T-helper 9 cell (primary cell): ENCODE measurements at regions not wholly inside any gene's neighbourhood (a gene's known extent, or its start where the extent isn't known, plus 50 kb on each side); places are given as distances from the start of the nearest gene placed in this dataset.

ENCODE experiments used
- DNase-seq: peaks from one replicate; pipeline ENCODE4 v3.0.0-alpha.2; 2020

- no peak for DNase-seq
These were observed 431.6 kb downstream of the PTPRU start for GRCh38 chr1:29667951-29668350.

DNA sequence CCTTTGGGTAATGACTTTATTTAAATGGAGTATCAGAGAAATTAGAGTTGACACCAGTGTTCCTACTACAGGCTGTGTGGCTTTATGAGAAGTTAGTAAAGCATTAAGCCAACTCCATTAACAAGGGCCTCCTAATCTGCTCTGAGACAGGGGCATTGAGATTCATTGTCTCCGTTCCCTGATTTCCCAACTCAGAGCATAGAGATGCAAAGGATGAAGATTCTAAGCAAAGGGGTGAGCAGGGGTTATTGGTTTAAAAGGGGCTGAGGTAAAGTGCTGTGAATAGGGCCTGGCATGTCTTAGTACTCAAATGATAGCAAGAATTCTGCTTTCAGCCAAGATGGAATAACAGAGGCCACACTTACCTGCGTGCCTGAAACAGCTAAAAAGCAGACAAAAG is 428.4 kb downstream of the PTPRU start:
- DNase-seq: no peak

- no peak for DNase-seq
These were observed 422.4 kb downstream of the PTPRU start for GRCh38 chr1:29658688-29659087.

DNA sequence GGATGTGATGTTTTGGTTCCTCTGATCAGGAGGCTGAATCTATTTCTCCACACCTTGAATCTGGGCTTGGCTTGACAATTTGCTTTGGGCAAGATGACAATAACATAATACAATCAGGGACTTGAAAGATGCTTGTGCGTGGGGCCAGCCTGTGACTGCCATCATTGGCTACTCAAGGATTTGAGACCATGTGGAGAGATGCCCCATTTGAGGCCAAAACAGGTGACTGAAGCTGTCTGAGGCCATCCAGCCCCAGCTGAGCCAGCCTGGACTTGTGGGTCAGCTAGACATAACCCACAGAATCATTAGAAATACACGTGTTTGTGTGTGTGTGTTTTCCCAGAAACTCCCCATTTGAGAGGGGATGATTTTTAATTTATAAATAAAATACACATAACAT is 421.5 kb downstream of the PTPRU start:
- no peak for DNase-seq

DNA sequence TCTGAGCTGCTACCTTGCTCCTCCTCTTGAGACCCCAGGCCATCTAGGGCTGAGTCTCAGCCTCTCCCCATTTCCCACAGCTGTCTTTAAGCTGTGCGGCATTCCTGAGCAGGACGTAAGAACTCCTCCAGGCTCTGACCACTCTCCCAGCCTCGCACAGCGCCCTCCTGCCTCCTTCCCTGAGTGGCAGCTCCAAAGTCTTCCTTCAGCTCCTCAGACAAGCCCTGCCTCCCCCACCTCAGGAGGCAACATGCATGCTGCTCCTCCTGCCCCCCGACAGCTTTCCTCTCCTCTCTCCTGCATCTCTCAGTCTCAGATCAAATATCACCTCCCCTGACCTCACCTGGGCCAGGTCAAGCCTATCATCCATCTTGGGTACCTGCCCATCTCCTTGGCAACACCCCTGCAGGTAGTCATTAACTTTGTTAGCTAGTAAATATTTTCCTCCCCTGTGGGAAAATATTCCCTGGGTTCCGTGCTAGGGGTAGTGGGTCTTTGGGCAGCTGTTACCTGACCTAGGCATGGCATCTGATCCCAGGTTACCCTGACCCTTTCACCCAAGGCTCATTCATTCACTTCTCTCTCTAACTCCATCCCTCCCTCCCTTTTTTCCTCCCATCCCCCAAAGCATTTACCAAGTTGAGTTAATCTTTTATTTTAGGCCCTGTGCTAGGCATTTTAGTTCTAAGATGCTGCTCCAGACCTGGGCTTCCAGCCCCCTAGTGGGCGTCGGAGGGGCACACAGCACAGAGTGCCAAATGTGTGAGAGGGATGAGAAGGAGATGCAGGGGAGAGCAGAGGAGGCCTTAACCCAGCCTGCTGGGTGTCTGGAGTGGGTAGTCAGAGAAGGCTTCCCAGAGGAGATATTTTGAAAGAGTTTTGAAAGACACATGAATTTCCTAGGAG is 419.9 kb downstream of the PTPRU start:
- DNase-seq: no peak

DNA sequence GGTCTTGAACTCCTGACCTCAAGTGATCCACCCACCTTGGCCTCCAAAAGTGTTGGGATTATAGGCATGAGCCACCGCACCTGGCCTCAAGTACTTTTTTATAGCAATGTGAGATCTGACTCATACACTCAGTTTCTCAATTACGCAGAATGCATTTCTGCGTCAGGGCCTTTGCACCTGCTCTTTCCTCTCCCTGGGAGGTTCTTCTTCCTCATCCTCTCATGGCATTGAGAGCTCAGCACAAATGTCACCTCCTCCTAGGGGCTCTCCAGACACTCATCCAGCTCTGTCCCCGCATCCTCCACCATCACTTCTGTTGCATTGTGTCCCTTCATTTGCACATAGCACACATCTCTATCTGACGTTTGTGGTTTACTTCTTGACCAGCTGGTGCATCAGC is 418.8 kb downstream of the PTPRU start:
- DNase-seq: no peak

DNA sequence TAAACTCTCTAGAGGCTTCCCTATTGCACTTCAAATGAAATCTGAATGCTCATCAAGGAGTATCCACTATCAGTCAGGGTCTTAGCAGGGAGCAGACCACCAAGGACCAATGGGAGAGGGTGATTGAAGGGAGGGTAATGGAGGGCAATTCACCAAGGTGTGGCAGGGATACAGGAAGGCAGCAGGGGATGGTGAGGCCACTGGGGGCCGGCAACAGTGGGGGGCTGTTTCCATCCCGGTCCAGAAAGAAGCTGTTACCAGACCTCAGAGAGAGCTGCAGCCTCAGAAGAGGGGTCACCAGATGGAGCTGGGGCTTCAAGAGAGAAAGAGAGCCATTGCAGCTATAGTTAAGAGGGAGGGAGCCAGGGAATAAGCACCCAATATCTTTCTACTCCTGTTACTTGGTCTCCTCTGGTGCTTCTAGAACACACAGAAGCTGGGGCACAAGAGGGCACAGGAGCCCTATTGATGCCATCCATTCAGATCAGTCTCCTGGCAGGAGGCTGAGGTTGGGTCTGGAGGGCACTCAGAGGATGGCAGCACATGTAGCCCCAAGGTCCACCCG is 417.6 kb downstream of the PTPRU start:
- DNase-seq: no peak

GRCh38 chr1:29653034-29653810 is 416.9 kb downstream of the PTPRU start:
- no peak for DNase-seq

GRCh38 chr1:29651684-29652665 is 415.7 kb downstream of the PTPRU start:
- DNase-seq: no peak

DNA sequence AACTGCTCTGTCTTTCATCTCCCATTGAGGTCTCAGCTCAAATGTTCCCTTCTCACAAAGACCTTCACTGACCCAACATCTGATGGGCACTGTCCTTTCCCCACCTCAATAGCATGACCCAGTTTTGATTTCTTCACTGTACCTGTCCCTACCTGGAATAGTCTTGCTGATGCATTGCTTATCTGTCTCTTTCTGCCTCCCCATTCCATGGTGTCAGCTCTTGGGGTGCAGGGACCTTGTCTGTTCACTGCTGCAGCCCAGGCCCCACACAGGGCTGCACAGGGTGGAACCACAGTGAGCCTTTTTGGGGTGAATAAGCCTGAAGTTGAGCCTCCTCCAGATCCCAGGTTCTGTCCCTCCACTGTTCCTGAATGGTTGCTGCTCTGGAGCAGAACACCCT is 414.9 kb downstream of the PTPRU start:
- DNase-seq: no peak

DNA sequence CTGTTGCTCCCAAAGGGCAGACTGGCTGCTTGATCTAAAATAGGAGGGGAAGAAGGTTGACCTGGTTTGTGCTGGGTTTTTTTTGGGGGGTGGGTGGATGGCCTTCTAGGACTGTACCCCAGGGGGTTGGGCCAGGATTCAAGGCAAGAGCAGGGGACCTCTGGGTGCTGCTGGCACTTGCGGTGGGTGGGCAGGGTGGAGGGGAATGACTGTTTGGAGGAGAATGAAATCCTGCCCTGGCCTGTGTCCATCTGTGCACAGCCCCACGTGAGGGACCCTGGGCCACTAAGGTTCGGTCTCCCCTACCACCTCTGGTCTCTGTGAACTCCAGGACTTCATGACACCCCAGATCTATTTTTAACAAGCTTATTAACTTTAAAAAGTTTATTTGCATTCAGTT is 414.2 kb downstream of the PTPRU start:
- no peak for DNase-seq

- no peak for DNase-seq
These were observed 413.7 kb downstream of the PTPRU start for GRCh38 chr1:29650041-29650400.

GRCh38 chr1:29649189-29650040 is 413.1 kb downstream of the PTPRU start:
- DNase-seq: no peak

DNA sequence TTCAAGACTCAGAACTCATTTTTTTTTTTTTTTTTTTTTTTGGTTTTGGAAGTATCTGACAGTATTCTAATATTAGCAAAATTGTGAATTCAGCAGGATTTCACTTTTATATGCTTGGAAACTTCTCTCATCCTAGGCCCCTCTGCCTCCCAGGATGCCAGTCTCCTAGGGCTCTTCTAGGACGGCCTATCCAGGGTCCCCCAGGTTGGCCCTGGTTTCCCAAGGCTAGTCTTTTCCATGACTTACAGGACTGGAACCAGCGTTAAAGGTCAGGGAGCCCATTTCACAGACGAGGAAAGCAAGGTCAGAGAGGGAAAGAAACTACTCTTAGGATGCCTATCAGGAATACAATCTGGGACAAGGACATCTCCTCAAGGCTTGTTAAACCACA is 412.5 kb downstream of the PTPRU start:
- DNase-seq: no peak

- DNase-seq: no peak
These were observed 411.7 kb downstream of the PTPRU start for GRCh38 chr1:29648026-29648425.

- no peak for DNase-seq
These were observed 411.3 kb downstream of the PTPRU start for GRCh38 chr1:29647581-29647980.

GRCh38 chr1:29646161-29646775 is 409.9 kb downstream of the PTPRU start:
- DNase-seq: no peak

- DNase-seq: no peak
These were observed 409.3 kb downstream of the PTPRU start for GRCh38 chr1:29645586-29645985.

- no peak for DNase-seq
These were observed 408.5 kb downstream of the PTPRU start for GRCh38 chr1:29644812-29645211.

DNA sequence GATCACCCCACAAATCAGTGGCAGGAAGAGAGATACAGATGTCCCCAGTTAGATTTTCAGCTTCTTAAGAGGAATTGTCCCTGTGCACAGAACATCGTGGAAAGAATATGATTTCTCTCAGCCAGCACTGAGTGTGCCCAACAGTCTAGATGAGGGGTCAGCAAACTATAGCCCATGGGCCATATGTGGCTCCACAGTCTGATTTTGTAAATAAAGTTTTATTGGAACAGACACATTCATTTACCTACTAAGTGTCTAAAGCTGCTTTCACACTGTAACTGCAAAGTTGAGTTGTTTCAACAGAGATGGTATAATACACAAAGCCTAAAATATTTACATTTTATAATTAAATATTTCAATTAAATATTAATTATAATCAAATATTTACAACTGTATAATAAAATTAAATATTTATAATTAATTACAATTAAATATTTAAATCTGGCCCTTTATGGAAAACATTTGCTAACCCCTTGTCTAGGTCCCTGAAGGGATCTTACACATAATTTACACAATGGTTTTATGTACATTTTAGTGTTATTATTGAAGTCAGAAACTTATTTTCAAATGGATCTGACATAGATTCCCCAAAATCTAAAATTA is 407.6 kb downstream of the PTPRU start:
- DNase-seq: no peak

DNA sequence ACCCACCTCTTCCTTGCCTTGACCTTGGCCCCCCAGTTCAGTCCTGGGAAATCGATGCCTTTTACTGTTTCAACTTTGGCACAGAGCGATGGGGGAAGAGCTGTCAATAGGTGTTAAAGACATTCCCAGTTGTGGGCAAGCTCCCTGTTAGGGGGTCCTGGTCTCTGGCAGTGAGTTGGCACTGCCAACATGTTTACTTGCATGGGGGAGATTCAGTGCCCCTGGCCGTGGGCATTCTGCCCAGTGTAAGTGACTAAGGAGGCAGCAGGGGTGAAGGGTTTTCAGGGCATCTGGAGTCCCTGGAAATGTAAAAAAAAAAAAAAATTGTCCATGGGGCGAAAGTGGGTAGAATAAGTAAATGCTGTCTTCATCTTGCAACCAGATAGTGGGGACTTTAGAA is 407.0 kb downstream of the PTPRU start:
- DNase-seq: no peak
